ENCODE measurements at regions not wholly inside any gene's neighbourhood (a gene's known extent, or its start where the extent isn't known, plus 50 kb on each side); places are given as distances from the start of the nearest gene placed in this dataset.

DNA sequence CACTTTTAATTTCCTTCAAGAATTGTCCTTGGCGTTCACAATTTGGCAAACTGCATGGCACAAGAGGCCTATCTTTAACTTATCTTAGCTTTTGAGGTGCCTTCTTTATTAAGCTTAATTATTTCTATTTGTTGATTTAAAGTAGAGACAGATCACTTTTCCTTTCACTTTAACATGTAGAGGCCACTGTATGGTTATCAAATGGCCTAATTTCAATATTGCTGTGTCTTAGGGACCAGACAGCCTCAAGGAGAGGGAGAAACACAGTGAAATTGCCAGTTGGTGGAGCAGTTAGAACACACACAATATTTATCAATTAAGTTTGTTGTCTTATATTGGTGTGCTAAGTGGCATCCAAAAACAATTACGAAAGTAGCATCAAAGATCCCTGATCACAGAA lies 1013.9 kb downstream of the KCNT2 start:
- no peak for TF ChIP-seq EZH2 (IDR thresholded peaks at IDR 0.05; ENCODE audit: borderline replicate concordance, low read depth, low read length, severe bottlenecking)
- TF ChIP-seq, protein P1, sequence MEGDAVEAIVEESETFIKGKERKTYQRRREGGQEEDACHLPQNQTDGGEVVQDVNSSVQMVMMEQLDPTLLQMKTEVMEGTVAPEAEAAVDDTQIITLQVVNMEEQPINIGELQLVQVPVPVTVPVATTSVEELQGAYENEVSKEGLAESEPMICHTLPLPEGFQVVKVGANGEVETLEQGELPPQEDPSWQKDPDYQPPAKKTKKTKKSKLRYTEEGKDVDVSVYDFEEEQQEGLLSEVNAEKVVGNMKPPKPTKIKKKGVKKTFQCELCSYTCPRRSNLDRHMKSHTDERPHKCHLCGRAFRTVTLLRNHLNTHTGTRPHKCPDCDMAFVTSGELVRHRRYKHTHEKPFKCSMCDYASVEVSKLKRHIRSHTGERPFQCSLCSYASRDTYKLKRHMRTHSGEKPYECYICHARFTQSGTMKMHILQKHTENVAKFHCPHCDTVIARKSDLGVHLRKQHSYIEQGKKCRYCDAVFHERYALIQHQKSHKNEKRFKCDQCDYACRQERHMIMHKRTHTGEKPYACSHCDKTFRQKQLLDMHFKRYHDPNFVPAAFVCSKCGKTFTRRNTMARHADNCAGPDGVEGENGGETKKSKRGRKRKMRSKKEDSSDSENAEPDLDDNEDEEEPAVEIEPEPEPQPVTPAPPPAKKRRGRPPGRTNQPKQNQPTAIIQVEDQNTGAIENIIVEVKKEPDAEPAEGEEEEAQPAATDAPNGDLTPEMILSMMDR (IDR thresholded peaks at IDR 0.05; ENCODE audit: extremely low read depth in 1 of 2, insufficient read depth in 1 of 2, low read depth in 1 of 2, low read length in 2 of 2): no peak
- no peak for TF ChIP-seq POLR2AphosphoS5 (IDR thresholded peaks at IDR 0.05; ENCODE audit: insufficient read depth, low read depth, low read length)
- TF ChIP-seq POLR2A (IDR thresholded peaks at IDR 0.05; ENCODE audit: low read depth, low read length): no peak
- TF ChIP-seq, protein P2, sequence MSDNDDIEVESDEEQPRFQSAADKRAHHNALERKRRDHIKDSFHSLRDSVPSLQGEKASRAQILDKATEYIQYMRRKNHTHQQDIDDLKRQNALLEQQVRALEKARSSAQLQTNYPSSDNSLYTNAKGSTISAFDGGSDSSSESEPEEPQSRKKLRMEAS (IDR thresholded peaks at IDR 0.05; ENCODE audit: insufficient read depth, insufficient read length): no peak
